ENCODE measurements at regions not wholly inside any gene's neighbourhood (a gene's known extent, or its start where the extent isn't known, plus 50 kb on each side); places are given as distances from the start of the nearest gene placed in this dataset.

DNA sequence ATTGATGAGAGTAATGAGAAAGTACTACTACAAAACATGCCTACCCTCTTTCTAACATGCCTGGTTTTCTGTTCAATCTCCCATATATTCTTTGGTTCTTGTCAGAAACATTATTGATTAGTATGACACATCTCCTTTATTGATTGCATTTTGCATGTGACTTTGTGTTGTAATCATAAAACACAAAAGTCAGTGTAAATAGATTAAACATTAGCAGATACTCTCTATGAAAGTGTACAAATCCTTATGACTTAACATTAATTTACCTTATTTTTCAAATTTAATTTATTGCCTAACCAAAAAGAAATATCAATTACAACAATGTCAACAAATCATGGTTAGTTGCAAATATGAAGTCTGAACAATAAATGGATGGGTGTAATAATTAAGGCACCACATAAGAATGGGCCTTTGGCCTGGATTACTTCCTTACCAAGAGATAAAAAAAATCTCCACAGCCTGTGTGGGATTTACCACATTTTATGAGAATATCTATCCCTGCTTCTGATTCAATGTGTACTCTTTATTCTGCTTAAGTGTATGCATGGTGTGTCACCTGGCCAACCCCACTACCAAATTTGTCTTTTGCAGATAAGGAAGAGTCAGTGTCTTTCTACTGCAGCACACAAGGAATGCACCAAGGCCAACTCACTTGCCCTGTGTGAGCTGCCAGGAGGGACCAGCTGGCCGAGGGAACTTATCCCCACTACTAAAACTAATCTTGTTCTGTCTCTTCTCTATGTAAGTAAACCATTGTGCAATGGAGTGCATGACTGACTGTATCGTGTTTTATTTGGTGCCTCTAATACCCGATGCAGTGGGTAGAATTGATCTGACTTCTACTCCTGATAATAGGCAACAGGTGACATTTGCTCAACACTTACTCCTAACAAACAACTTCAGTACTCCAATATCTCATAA is 1001.9 kb upstream of the CDH10 start:
- Histone ChIP-seq H3K79me1 (ENCODE audit: low read depth, low read length) (no peaks in the 10 kb centered on the region), H3K14ac (ENCODE audit: insufficient read length) (no peak overlapping the region), H3K27ac (ENCODE audit: low read depth, low read length) (no peak overlapping the region), H2BK12ac (ENCODE audit: low read depth, low read length) (no peak overlapping the region), H3K18ac (ENCODE audit: extremely low read depth, low read length) (no peak overlapping the region), H3K23ac (ENCODE audit: insufficient read length) (no peak overlapping the region), H3K4me3 (ENCODE audit: extremely low read depth in 1 of 4, insufficient read depth in 2 of 4, low read depth in 3 of 4, low read length in 4 of 4) (no peak overlapping the region), H2AK5ac (ENCODE audit: low read depth, low read length) (no peak overlapping the region), H3K79me2 (ENCODE audit: control insufficient read depth in 1 of 2, insufficient read depth in 2 of 2, low read length in 2 of 2) (no peaks in the 10 kb centered on the region), H3K27me3 (replicated peaks in 1 of 4; ENCODE audit: control insufficient read depth in 3 of 4, extremely low read depth in 1 of 4, insufficient read depth in 3 of 4, low read length in 3 of 4) (no peaks in the 10 kb centered on the region), H3K9ac (replicated peaks in 1 of 4; ENCODE audit: extremely low read depth in 1 of 4, low read depth in 3 of 4, low read length in 3 of 4) (no peak overlapping the region), H4K5ac (ENCODE audit: insufficient read length, low read depth, low read length) (no peak overlapping the region), H4K20me1 (replicated peaks in 1 of 2; ENCODE audit: control insufficient read depth in 1 of 2, insufficient read depth in 2 of 2, low read length in 2 of 2) (no peaks in the 10 kb centered on the region), H3K4me2 (ENCODE audit: insufficient read depth in 1 of 2, low read depth in 2 of 2, low read length in 2 of 2) (no peak overlapping the region), H2BK120ac (replicated peaks; ENCODE audit: low read depth, low read length) (no peak overlapping the region), H3K4ac (replicated peaks; ENCODE audit: insufficient read length, low read depth, low read length) (no peak overlapping the region), H3K36me3 (ENCODE audit: control insufficient read depth in 2 of 4, insufficient read depth in 4 of 4, low read length in 3 of 4) (no peaks in the 10 kb centered on the region), H2AFZ (ENCODE audit: low read length) (no peak overlapping the region), H4K91ac (replicated peaks; ENCODE audit: insufficient read length, low read length) (no peak overlapping the region), H2BK20ac (ENCODE audit: low read length) (no peak overlapping the region), H3K4me1 (replicated peaks in 1 of 4; ENCODE audit: control insufficient read depth in 3 of 4, insufficient read depth in 4 of 4, low read length in 3 of 4) (no peaks in the 10 kb centered on the region), H3K23me2 (ENCODE audit: low read depth, low read length) (no peaks in the 10 kb centered on the region), H3K9me3 (ENCODE audit: insufficient read depth in 2 of 2, low read depth in 1 of 2, low read length in 1 of 2) (no peaks in the 10 kb centered on the region), H2BK5ac (ENCODE audit: low read depth, low read length) (no peak overlapping the region), H3K56ac (replicated peaks; ENCODE audit: insufficient read length, low read depth, low read length) (no peak overlapping the region), H4K8ac (ENCODE audit: extremely low read depth, insufficient read depth, low read length) (no peak overlapping the region), H2BK15ac (ENCODE audit: low read length) (no peak overlapping the region)
- WGBS, 2 experiments (ENCODE audit: extremely low coverage in 1 of 2, insufficient coverage in 1 of 2, insufficient read length in 1 of 2, insufficient replicate concordance in 2 of 2, low coverage in 1 of 2, low lambda C conversion rate in 2 of 2, missing lambda C conversion rate in 1 of 2) = 89% methylated on average over 3 of the region's 3 CpGs; no CpG with 5 or more reads in 1 of the 2 experiments
- POLR2A ChIA-PET (ENCODE audit: partially characterized antibody) = no interaction called here
- FAIRE-seq = no peak
- CTCF ChIA-PET (ENCODE audit: partially characterized antibody) = no interaction called here
- no peak for DNase-seq (ENCODE audit: low read depth in 1 of 2, low spot score in 2 of 2)
- TF ChIP-seq GTF2F1 (IDR thresholded peaks at IDR 0.05; ENCODE audit: borderline replicate concordance, low read depth, low read length) (no peak), RAD21 (IDR thresholded peaks at IDR 0.05 in 1 of 2, conservative IDR thresholded peaks at IDR 0.05 in 1 of 2; ENCODE audit: low read depth in 2 of 2, low read length in 2 of 2) (no peak), SIX5 (IDR thresholded peaks at IDR 0.05; ENCODE audit: low read depth, low read length) (no peak), SIN3A (conservative IDR thresholded peaks at IDR 0.05 in 1 of 2, IDR thresholded peaks at IDR 0.05 in 1 of 2; ENCODE audit: low read depth in 1 of 2, low read length in 2 of 2) (no peak), RFX5 (IDR thresholded peaks at IDR 0.05; ENCODE audit: borderline replicate concordance, low read depth, low read length) (no peak), TBP (IDR thresholded peaks at IDR 0.05; ENCODE audit: low read depth, low read length) (no peak), PHF8 (conservative IDR thresholded peaks at IDR 0.05; ENCODE audit: low read depth, low read length) (no peak), EGR1 (IDR thresholded peaks at IDR 0.05; ENCODE audit: borderline replicate concordance, low read depth, low read length) (no peak), BACH1 (IDR thresholded peaks at IDR 0.05; ENCODE audit: low read length) (no peak), BRCA1 (IDR thresholded peaks at IDR 0.05; ENCODE audit: low read depth, low read length) (no peak)
- TF ChIP-seq, protein P1, sequence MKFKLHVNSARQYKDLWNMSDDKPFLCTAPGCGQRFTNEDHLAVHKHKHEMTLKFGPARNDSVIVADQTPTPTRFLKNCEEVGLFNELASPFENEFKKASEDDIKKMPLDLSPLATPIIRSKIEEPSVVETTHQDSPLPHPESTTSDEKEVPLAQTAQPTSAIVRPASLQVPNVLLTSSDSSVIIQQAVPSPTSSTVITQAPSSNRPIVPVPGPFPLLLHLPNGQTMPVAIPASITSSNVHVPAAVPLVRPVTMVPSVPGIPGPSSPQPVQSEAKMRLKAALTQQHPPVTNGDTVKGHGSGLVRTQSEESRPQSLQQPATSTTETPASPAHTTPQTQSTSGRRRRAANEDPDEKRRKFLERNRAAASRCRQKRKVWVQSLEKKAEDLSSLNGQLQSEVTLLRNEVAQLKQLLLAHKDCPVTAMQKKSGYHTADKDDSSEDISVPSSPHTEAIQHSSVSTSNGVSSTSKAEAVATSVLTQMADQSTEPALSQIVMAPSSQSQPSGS (IDR thresholded peaks at IDR 0.05; ENCODE audit: low read length) = no peak

All from H1 (cell line).